ENCODE measurements at regions not wholly inside any gene's neighbourhood (a gene's known extent, or its start where the extent isn't known, plus 50 kb on each side); places are given as distances from the start of the nearest gene placed in this dataset.
"Not testable (repeated sequence)": the region's sequence is repeated elsewhere in the genome, so short reads cannot be mapped to it uniquely, and the experiment has no call there.

- intact Hi-C loops (cut with micrococcal nuclease), result no loop called here
Measured at GRCh38 chr1:234781241-234782065, 171.5 kb upstream of the IRF2BP2 start.

GRCh38 chr1:234780531-234781162, 170.7 kb upstream of the IRF2BP2 start:
- intact Hi-C loops (cut with micrococcal nuclease), result no loop called here

GRCh38 chr1:234780112-234780511, 170.1 kb upstream of the IRF2BP2 start:
- intact Hi-C loops (cut with micrococcal nuclease), result no loop called here

GRCh38 chr1:234779600-234779999, 169.6 kb upstream of the IRF2BP2 start:
- intact Hi-C loops (cut with micrococcal nuclease), result not testable (repeated sequence)

GRCh38 chr1:234779160-234779538, 169.2 kb upstream of the IRF2BP2 start:
- intact Hi-C loops (cut with micrococcal nuclease), result no loop called here

GRCh38 chr1:234778221-234779159, 168.5 kb upstream of the IRF2BP2 start:
- intact Hi-C loops (cut with micrococcal nuclease), result no loop called here

GRCh38 chr1:234777856-234778220, 167.9 kb upstream of the IRF2BP2 start:
- intact Hi-C loops (cut with micrococcal nuclease), result no loop called here

GRCh38 chr1:234776876-234777855, 167.2 kb upstream of the IRF2BP2 start:
- intact Hi-C loops (cut with micrococcal nuclease), result no loop called here

GRCh38 chr1:234776256-234776875, 166.4 kb upstream of the IRF2BP2 start:
- intact Hi-C loops (cut with micrococcal nuclease), result no loop called here

- intact Hi-C loops (cut with micrococcal nuclease), result no loop called here
Measured at GRCh38 chr1:234775477-234776246, 165.7 kb upstream of the IRF2BP2 start.

- intact Hi-C loops (cut with micrococcal nuclease), result loop anchor here (5.0 kb wide), 1 partner anchor 278 kb away; no protein-coding TSS in a partner anchor
Measured at GRCh38 chr1:234774971-234775370, 165.0 kb upstream of the IRF2BP2 start.

GRCh38 chr1:234773936-234774677, 164.1 kb upstream of the IRF2BP2 start:
- intact Hi-C loops (cut with micrococcal nuclease), result loop anchor here (2.0 to 5.0 kb wide), 4 partner anchors 173 to 309 kb away; no protein-coding TSS in a partner anchor

GRCh38 chr1:234772345-234773147, 162.6 kb upstream of the IRF2BP2 start:
- intact Hi-C loops (cut with micrococcal nuclease), result loop anchor here (1.0 to 5.0 kb wide), 13 partner anchors 13 to 310 kb away; no protein-coding TSS in a partner anchor

GRCh38 chr1:234771642-234772344, 161.8 kb upstream of the IRF2BP2 start:
- intact Hi-C loops (cut with micrococcal nuclease), result loop anchor here (1.0 to 5.0 kb wide), 13 partner anchors 12 to 311 kb away; no protein-coding TSS in a partner anchor

- intact Hi-C loops (cut with micrococcal nuclease), result loop anchor here (5.0 kb wide), 1 partner anchor 274 kb away; no protein-coding TSS in a partner anchor
Measured at GRCh38 chr1:234770924-234771540, 161.1 kb upstream of the IRF2BP2 start.

Measured in T-helper 1 cell treated with Interleukin-12 subunit alpha and Interleukin-12 subunit beta and Interleukin-4 antibody, amounts not matched to agents 30 ng/mL and 1 ng/mL, for 36 hours (primary cell).